Spinal cord (tissue), 9 donors: ENCODE measurements at regions not wholly inside any gene's neighbourhood (a gene's known extent, or its start where the extent isn't known, plus 50 kb on each side); places are given as distances from the start of the nearest gene placed in this dataset.
"Not testable (repeated sequence)": the region's sequence is repeated elsewhere in the genome, so short reads cannot be mapped to it uniquely, and the experiment has no call there.

ENCODE experiments used
- DNase-seq, 6 donors: peaks; one replicate each; pipeline versions ENCODE4 v3.0.0 to v3.0.0-alpha.2; 2013 to 2015; ENCODE audit warnings: low spot score in 6 of 6, low read depth in 4 of 6
- H3K27ac ChIP-seq: one replicate; pipeline ENCODE4 v1.5.1; 2013; ENCODE audit warnings: low read depth, low read length, control low read depth
- H3K27me3 ChIP-seq: one replicate; pipeline ENCODE4 v1.6.1; 2013; ENCODE audit warnings: low read length; ENCODE audit not compliant: control insufficient read depth, insufficient read depth
- H3K36me3 ChIP-seq: one replicate; pipeline ENCODE4 v1.6.1; 2013; ENCODE audit warnings: low read length; ENCODE audit not compliant: control insufficient read depth, insufficient read depth
- H3K4me1 ChIP-seq: one replicate; pipeline ENCODE4 v1.6.1; 2013; ENCODE audit warnings: low read length; ENCODE audit not compliant: control insufficient read depth, insufficient read depth
- H3K4me3 ChIP-seq: one replicate; pipeline ENCODE4 v1.5.1; 2013; ENCODE audit warnings: low read depth, low read length, control low read depth
- H3K9me3 ChIP-seq: one replicate; pipeline ENCODE4 v1.6.1; 2013; ENCODE audit warnings: low read length; ENCODE audit not compliant: control insufficient read depth, insufficient read depth
- WGBS: methylation state at CpG from one replicate; pipeline ENCODE4 v1.1.5; 2013; ENCODE audit warnings: missing lambda C conversion rate; ENCODE audit not compliant: insufficient coverage; 5-methylcytosine and 5-hydroxymethylcytosine counted together
- donor health status: healthy.

DNA sequence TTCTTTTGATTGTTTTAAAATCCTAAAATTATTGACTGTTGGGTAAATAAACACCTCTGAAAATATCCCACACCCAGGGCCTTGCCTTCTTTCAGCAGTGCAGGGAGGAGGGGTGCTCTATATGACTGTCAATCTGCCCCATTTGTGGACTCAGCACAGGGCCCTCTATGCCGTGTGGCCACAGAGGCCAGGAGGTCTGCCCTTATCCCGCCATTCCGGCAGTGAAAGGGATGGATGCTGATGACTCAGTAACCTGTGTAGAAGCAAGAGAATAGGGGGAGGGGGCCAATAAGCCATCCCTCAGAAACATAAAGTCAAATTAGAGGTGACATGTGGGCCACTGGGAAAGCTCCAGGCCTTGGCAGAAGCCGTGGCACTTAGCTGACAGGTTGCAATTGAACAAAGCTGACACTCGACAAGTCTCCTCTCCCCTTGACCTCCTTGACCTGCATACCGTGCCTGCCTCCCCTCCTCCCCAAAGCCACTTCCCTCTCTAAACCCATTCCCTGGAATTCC lies 281.4 kb upstream of the DYNLRB2 start:
- Histone ChIP-seq H3K4me1 (no peaks in the 10 kb centered on the region), H3K27ac (no peak overlapping the region), H3K36me3 (no peaks in the 10 kb centered on the region), H3K4me3 (no peak overlapping the region), H3K9me3 (no peaks in the 10 kb centered on the region), H3K27me3 (no peaks in the 10 kb centered on the region)
- no peak for DNase-seq
- 46% methylated on average over 4 of the region's 6 CpGs for WGBS

DNA sequence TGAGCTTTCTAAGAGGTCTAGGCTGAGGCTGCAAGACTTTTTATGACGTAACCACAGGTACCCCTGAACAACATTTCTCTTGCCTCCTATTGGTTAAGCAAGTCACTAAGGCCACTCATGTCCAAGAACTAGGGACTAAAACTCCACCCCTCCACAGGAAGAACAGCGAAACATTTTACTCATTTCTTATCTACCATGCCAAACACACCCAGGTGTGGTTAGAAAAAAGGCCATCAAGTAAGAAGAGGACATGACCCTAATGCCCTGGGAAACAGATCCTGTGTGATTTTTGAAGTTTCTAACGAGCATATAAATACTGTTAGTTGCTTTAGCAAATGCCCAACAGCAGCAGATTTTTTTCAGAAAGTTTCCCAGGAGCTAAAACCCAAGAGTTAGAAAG lies 282.4 kb upstream of the DYNLRB2 start:
- DNase-seq = no peak

DNA sequence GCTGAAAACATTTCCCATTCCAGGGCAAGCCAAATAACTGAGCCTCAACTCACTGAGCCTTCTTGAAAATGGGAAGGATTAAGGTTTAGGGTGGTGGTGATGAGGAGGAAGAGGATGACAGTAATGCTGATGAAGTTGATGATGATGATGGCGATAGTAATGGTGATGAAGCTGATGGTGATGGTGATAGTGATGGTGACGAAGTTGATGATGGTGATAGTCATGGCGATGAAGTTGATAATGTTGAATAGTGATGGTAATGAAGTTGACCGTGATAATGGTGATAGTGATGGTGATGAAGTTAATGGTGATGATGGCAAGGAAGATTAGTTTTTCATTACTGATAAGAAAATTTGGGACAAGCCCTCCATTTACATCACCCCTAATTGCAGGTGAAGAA lies 285.8 kb upstream of the DYNLRB2 start:
- Histone ChIP-seq H3K27me3 (no peaks in the 10 kb centered on the region), H3K27ac (no peak overlapping the region), H3K9me3 (no peaks in the 10 kb centered on the region), H3K4me1 (peaks cover 4% of the 10 kb centered on the region), H3K36me3 (no peaks in the 10 kb centered on the region), H3K4me3 (no peak overlapping the region)
- DNase-seq = no peak
- 100% methylated on average over 3 of the region's 4 CpGs for WGBS

More for the DNA sequence above, 282.4 kb upstream of the DYNLRB2 start:
- WGBS = 83% methylated on average over 1 of the region's 3 CpGs
- no peak overlapping the region for H3K27ac ChIP-seq
- no peak overlapping the region for H3K4me3 ChIP-seq
- H3K4me1 ChIP-seq = peaks cover 2% of the 10 kb centered on the region
- no peaks in the 10 kb centered on the region for H3K36me3 ChIP-seq
- no peaks in the 10 kb centered on the region for H3K9me3 ChIP-seq
- no peaks in the 10 kb centered on the region for H3K27me3 ChIP-seq

DNA sequence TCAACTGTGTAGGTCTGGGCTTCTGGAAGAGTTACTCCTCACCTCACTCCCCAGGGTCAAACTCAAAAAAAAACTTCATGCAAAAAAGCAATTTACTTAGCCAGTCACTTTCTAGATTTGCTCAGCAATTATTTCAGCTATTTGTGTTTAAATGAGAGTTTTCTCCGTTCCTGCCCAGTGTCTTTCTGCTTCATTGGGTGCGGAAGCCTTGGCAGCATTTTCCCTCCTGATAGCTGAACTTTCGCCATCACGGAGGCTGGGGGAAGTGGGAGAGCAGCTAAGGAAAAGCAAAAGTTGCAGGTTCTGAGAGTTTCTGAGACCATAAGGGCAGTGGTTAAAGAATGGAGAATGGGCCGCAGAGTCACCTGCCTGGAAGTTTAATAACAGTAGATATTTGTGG lies 287.1 kb upstream of the DYNLRB2 start:
- H3K4me3 ChIP-seq = no peak overlapping the region
- H3K27me3 ChIP-seq = no peaks in the 10 kb centered on the region
- H3K4me1 ChIP-seq = peaks cover 4% of the 10 kb centered on the region
- peak in 2 of 6 donors; percentile 34 to 52 for DNase-seq
- H3K27ac ChIP-seq = no peak overlapping the region
- WGBS = 60% methylated on average over 4 of the region's 5 CpGs
- H3K9me3 ChIP-seq = no peaks in the 10 kb centered on the region
- no peaks in the 10 kb centered on the region for H3K36me3 ChIP-seq

DNA sequence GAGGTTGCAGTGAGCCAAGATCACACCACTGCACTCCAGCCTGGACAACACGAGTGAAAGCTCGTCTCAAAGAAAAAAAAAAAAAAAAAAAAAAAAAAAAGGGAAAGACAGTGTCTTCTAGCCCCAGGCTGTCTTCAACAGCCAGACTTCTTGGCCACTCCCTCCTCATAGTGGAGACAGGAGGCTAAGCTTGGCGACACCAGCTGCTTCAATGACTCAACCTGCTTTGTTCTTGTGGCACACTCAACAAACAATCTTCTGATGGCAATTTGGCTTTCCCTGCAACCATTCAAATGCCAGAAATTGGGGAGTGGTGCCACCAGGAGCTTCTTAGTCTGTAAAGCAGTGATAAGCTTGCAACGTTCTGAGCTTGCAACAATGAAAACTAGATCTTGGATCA lies 290.4 kb upstream of the DYNLRB2 start:
- 80% methylated on average over 2 of the region's 4 CpGs for WGBS
- Histone ChIP-seq H3K27me3 (no peaks in the 10 kb centered on the region), H3K27ac (no peak overlapping the region), H3K4me3 (no peak overlapping the region), H3K9me3 (no peaks in the 10 kb centered on the region), H3K4me1 (peaks cover 4% of the 10 kb centered on the region), H3K36me3 (no peaks in the 10 kb centered on the region)
- no peak for DNase-seq

DNA sequence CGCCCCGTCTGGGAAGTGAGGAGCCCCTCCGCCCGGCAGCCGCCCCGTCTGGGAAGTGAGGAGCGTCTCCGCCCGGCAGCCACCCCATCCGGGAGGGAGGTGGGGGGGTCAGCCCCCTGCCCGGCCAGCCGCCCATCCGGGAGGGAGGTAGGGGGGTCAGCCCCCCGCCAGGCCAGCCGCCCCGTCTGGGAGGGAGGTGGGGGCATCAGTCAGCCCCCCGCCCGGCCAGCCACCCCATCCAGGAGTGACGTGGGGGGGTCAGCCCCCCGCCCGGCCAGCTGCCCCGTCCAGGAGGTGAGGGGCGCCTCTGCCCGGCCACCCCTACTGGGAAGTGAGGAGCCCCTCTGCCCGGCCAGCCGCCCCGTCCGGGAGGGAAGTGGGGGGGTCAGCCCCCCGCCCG lies 297.5 kb upstream of the DYNLRB2 start:
- H3K9me3 ChIP-seq, H3K4me1 ChIP-seq, H3K36me3 ChIP-seq, H3K27ac ChIP-seq, H3K4me3 ChIP-seq, DNase-seq, H3K27me3 ChIP-seq: not testable (repeated sequence)
- WGBS = no CpG with 5 or more reads among the region's 30 CpGs

DNA sequence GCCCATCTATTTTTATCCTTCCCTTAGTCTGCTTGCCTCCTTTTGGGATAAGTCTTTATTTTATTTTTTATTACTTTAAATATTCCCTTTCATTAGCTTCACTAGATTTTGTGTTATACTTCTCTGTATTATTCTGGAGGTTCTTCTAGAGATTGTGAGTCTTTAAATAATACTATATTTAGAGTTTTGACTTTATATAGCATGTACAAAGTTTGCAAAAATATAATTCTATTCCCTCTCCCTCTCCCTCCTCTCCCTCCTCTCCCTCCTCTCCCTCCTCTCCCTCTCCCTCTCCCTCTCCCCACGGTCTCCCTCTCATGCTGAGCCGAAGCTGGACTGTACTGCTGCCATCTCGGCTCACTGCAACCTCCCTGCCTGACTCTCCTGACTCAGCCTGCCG lies 298.5 kb upstream of the DYNLRB2 start:
- H3K27me3 ChIP-seq, H3K36me3 ChIP-seq, H3K27ac ChIP-seq, H3K4me3 ChIP-seq, H3K9me3 ChIP-seq, DNase-seq, H3K4me1 ChIP-seq: not testable (repeated sequence)
- 100% methylated on average over 1 of the region's 4 CpGs for WGBS

DNA sequence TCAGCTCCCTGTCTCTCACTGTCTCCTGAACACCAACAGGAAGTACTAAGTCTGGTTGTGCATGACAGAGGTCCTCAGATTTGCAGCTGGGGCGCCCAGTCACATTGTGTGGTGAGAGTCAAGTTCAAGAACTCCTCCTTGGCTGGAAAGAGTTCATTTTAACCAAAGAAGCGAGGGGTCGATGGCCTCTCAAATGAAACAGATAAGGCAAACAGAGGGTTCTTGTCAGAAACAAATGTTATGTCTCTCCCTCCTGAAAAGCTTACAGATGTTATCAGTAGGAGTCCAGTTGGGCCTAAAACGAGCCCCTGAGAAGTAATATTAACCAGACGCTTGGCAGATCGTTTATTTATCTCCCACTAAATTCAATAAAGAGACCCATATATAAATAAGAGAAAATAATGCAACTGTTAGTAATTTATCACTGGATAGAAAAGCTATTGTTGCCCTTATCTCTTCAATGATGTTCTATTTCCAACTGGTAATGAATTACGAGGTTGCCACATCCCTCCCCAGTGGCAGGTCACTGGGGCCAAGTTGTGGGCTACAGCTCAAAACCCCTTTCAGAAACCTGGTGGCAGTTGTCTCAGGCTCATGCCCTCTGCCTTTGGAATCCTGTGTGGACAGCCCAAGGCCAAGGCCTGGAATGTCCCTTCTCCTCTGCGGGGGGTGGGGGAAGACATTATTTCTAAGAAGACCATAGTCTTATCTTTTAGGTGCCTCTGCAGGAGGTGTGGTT lies 307.5 kb upstream of the DYNLRB2 start:
- H3K27ac ChIP-seq = no peak overlapping the region
- WGBS = 57% methylated on average over 3 of the region's 8 CpGs
- H3K9me3 ChIP-seq = no peaks in the 10 kb centered on the region
- H3K4me3 ChIP-seq = no peak overlapping the region
- H3K36me3 ChIP-seq = no peaks in the 10 kb centered on the region
- H3K27me3 ChIP-seq = no peaks in the 10 kb centered on the region
- DNase-seq = peak in 1 of 6 donors; percentile 11
- no peaks in the 10 kb centered on the region for H3K4me1 ChIP-seq

DNA sequence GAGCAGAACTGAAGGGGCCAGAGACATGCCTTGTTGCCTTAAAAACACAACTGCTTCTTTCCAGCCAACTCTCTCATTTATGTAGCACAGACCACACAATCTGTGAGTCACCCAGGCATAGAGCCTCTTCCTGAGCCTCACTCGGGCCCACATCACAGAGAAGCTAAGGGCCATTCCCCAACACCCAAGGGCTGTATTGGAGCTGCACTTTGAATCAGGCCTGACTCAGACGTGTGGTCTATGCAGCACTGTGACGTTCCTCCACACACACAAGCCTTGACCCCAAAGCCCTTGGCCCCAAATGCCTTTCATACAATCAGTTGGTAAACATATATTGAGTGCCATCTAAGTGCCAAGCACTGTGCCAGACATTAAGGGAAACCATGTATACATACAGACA lies 308.9 kb upstream of the DYNLRB2 start:
- Histone ChIP-seq H3K4me3 (no peak overlapping the region), H3K27me3 (no peaks in the 10 kb centered on the region), H3K36me3 (no peaks in the 10 kb centered on the region), H3K27ac (no peak overlapping the region), H3K9me3 (no peaks in the 10 kb centered on the region), H3K4me1 (no peaks in the 10 kb centered on the region)
- 88% methylated on average over 2 of the region's 3 CpGs for WGBS
- no peak for DNase-seq

DNA sequence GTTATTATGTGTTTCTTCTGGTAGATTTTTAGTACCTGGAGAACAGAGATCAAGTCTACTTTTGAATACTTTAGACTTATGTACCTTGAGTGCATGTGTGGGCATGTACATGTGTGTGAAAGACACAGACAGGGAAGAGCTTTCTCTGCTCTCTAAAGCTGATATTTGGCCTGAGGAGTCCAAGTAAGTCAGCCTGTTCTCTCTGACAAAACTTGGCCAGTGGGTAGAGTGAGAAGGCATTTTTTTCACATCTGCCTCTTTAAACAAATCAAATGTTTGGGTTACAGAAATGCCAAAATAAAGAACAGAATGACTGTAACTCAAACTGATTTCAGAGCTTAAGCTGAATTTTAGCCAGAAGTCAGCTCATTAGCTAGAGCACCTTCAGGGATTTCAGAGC lies 309.7 kb upstream of the DYNLRB2 start:
- Histone ChIP-seq H3K27ac (no peak overlapping the region), H3K9me3 (peaks cover 2% of the 10 kb centered on the region), H3K4me3 (no peak overlapping the region), H3K27me3 (no peaks in the 10 kb centered on the region), H3K4me1 (no peaks in the 10 kb centered on the region), H3K36me3 (no peaks in the 10 kb centered on the region)
- DNase-seq = no peak
